ENCODE measurements at regions not wholly inside any gene's neighbourhood (a gene's known extent, or its start where the extent isn't known, plus 50 kb on each side); places are given as distances from the start of the nearest gene placed in this dataset.

- no peak for DNase-seq (ENCODE audit: low read depth)
- no peak for TF ChIP-seq CTCF (IDR thresholded peaks at IDR 0.05; ENCODE audit: insufficient read depth, low read depth, low read length, missing control alignments)
- no peak overlapping the region for H3K4me3 ChIP-seq (ENCODE audit: low read length)
Observed at GRCh38 chrX:69415698-69416097, 88.4 kb upstream of the NALF2 start.

- DNase-seq (ENCODE audit: low read depth): no peak
- TF ChIP-seq CTCF (IDR thresholded peaks at IDR 0.05; ENCODE audit: insufficient read depth, low read depth, low read length, missing control alignments): no peak
- H3K4me3 ChIP-seq (ENCODE audit: low read length): no peak overlapping the region
Observed at GRCh38 chrX:69412661-69413060, 91.5 kb upstream of the NALF2 start.

- DNase-seq (ENCODE audit: low read depth): no peak
- TF ChIP-seq CTCF (IDR thresholded peaks at IDR 0.05; ENCODE audit: insufficient read depth, low read depth, low read length, missing control alignments): no peak
- no peak overlapping the region for H3K4me3 ChIP-seq (ENCODE audit: low read length)
Observed at GRCh38 chrX:69398881-69399280, 105.2 kb upstream of the NALF2 start.

GRCh38 chrX:69396916-69397315 is 107.2 kb upstream of the NALF2 start:
- H3K4me3 ChIP-seq (ENCODE audit: low read length): no peak overlapping the region
- no peak for TF ChIP-seq CTCF (IDR thresholded peaks at IDR 0.05; ENCODE audit: insufficient read depth, low read depth, low read length, missing control alignments)

GRCh38 chrX:69395306-69395705 is 108.8 kb upstream of the NALF2 start:
- no peak overlapping the region for H3K4me3 ChIP-seq (ENCODE audit: low read length)
- no peak for DNase-seq (ENCODE audit: low read depth)
- TF ChIP-seq CTCF (IDR thresholded peaks at IDR 0.05; ENCODE audit: insufficient read depth, low read depth, low read length, missing control alignments): no peak

More at GRCh38 chrX:69396916-69397315, 107.2 kb upstream of the NALF2 start:
- no peak for DNase-seq (ENCODE audit: low read depth)

- no peak overlapping the region for H3K4me3 ChIP-seq (ENCODE audit: low read length)
- no peak for TF ChIP-seq CTCF (IDR thresholded peaks at IDR 0.05; ENCODE audit: insufficient read depth, low read depth, low read length, missing control alignments)
- no peak for DNase-seq (ENCODE audit: low read depth)
Observed at GRCh38 chrX:69389101-69389501, 115.0 kb upstream of the NALF2 start.

GRCh38 chrX:69388526-69388925 is 115.6 kb upstream of the NALF2 start:
- no peak for DNase-seq (ENCODE audit: low read depth)
- TF ChIP-seq CTCF (IDR thresholded peaks at IDR 0.05; ENCODE audit: insufficient read depth, low read depth, low read length, missing control alignments): no peak

More at GRCh38 chrX:69388526-69388925, 115.6 kb upstream of the NALF2 start:
- H3K4me3 ChIP-seq (ENCODE audit: low read length): no peak overlapping the region
